ENCODE measurements at regions not wholly inside any gene's neighbourhood (a gene's known extent, or its start where the extent isn't known, plus 50 kb on each side); places are given as distances from the start of the nearest gene placed in this dataset.

DNA sequence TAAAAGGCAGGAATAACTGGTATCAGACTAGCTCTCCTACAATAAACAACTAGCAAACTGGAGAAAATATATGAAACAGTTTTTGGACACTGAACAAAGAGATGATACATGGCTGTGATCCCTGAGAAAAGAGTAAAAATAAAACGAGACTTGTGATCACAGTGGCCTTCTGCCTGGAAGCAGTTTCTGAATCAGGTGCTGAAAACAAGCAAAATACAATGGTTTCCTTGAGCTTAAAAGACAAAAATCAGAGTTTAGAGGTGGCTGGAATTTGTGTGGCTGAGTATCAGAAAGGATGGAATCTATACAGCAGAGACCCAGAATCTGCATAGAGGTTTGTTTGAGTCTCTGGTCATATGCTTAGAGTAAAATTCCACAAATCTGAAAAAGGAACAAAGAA, 242.5 kb upstream of the SOX9 start:
- no peak for TF ChIP-seq POLR2A (IDR thresholded peaks at IDR 0.05)
- TF ChIP-seq, protein P1, sequence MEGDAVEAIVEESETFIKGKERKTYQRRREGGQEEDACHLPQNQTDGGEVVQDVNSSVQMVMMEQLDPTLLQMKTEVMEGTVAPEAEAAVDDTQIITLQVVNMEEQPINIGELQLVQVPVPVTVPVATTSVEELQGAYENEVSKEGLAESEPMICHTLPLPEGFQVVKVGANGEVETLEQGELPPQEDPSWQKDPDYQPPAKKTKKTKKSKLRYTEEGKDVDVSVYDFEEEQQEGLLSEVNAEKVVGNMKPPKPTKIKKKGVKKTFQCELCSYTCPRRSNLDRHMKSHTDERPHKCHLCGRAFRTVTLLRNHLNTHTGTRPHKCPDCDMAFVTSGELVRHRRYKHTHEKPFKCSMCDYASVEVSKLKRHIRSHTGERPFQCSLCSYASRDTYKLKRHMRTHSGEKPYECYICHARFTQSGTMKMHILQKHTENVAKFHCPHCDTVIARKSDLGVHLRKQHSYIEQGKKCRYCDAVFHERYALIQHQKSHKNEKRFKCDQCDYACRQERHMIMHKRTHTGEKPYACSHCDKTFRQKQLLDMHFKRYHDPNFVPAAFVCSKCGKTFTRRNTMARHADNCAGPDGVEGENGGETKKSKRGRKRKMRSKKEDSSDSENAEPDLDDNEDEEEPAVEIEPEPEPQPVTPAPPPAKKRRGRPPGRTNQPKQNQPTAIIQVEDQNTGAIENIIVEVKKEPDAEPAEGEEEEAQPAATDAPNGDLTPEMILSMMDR (IDR thresholded peaks at IDR 0.05), result no peak
